ENCODE measurements at regions not wholly inside any gene's neighbourhood (a gene's known extent, or its start where the extent isn't known, plus 50 kb on each side); places are given as distances from the start of the nearest gene placed in this dataset.

DNA sequence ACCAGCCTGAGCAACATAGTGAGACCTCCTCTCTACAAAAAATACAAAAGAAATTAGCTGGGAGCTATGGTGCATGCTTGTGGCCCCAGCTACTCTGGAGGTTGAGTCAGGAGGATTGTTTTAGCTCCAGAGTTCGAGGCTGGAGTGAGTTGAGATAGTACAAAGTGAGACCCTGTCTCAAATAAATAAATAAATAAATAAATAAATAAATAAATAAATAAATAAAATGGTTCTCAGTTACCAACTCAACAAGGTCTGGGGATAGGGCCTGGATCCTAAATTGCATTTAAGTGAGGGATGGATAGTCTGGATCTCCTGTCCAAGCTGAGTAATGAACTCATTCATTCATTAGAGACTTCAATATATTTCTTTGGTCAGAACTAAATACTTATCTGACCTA is 115.7 kb upstream of the IL1RAPL2 start:
- Mint-ChIP-seq H3K36me3 (no peaks in the 10 kb centered on the region), H3K4me1 (no peaks in the 10 kb centered on the region), H3K27ac (no peak overlapping the region), H3K4me3 (no peak overlapping the region), H3K9me3 (no peaks in the 10 kb centered on the region), H3K27me3 (ENCODE audit: low read depth) (no peaks in the 10 kb centered on the region; the same call in 1 of the 2 replicates)
- TF ChIP-seq FOXK1 (CRISPR knock-in tag; IDR thresholded peaks at IDR 0.05) = no peak
- no peak for TF ChIP-seq ETV6 (CRISPR knock-in tag; IDR thresholded peaks at IDR 0.05)
- TF ChIP-seq, protein P1, sequence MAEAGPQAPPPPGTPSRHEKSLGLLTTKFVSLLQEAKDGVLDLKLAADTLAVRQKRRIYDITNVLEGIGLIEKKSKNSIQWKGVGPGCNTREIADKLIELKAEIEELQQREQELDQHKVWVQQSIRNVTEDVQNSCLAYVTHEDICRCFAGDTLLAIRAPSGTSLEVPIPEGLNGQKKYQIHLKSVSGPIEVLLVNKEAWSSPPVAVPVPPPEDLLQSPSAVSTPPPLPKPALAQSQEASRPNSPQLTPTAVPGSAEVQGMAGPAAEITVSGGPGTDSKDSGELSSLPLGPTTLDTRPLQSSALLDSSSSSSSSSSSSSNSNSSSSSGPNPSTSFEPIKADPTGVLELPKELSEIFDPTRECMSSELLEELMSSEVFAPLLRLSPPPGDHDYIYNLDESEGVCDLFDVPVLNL (CRISPR knock-in tag; IDR thresholded peaks at IDR 0.05; ENCODE audit: borderline replicate concordance, low read depth) = no peak
- TF ChIP-seq TCF7 (CRISPR knock-in tag; IDR thresholded peaks at IDR 0.05; ENCODE audit: low read depth) = no peak
- no peak for TF ChIP-seq GTF2I (CRISPR knock-in tag; conservative IDR thresholded peaks at IDR 0.05)
- no peak for TF ChIP-seq FOXJ3 (CRISPR knock-in tag; IDR thresholded peaks at IDR 0.05; ENCODE audit: borderline replicate concordance)
- no peak for TF ChIP-seq RELA (CRISPR knock-in tag; IDR thresholded peaks at IDR 0.05; ENCODE audit: borderline replicate concordance)
- no peak for TF ChIP-seq FOXP1 (CRISPR knock-in tag; IDR thresholded peaks at IDR 0.05; ENCODE audit: borderline replicate concordance)
- TF ChIP-seq, protein P2, sequence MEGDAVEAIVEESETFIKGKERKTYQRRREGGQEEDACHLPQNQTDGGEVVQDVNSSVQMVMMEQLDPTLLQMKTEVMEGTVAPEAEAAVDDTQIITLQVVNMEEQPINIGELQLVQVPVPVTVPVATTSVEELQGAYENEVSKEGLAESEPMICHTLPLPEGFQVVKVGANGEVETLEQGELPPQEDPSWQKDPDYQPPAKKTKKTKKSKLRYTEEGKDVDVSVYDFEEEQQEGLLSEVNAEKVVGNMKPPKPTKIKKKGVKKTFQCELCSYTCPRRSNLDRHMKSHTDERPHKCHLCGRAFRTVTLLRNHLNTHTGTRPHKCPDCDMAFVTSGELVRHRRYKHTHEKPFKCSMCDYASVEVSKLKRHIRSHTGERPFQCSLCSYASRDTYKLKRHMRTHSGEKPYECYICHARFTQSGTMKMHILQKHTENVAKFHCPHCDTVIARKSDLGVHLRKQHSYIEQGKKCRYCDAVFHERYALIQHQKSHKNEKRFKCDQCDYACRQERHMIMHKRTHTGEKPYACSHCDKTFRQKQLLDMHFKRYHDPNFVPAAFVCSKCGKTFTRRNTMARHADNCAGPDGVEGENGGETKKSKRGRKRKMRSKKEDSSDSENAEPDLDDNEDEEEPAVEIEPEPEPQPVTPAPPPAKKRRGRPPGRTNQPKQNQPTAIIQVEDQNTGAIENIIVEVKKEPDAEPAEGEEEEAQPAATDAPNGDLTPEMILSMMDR (IDR thresholded peaks at IDR 0.05) = no peak
- TF ChIP-seq ZNF121 (CRISPR knock-in tag; IDR thresholded peaks at IDR 0.05) = no peak
- TF ChIP-seq MYBL2 (CRISPR knock-in tag; IDR thresholded peaks at IDR 0.05) = no peak
- TF ChIP-seq, protein P3, sequence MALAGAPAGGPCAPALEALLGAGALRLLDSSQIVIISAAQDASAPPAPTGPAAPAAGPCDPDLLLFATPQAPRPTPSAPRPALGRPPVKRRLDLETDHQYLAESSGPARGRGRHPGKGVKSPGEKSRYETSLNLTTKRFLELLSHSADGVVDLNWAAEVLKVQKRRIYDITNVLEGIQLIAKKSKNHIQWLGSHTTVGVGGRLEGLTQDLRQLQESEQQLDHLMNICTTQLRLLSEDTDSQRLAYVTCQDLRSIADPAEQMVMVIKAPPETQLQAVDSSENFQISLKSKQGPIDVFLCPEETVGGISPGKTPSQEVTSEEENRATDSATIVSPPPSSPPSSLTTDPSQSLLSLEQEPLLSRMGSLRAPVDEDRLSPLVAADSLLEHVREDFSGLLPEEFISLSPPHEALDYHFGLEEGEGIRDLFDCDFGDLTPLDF (CRISPR knock-in tag; IDR thresholded peaks at IDR 0.05) = no peak
- TF ChIP-seq EMX1 (CRISPR knock-in tag; IDR thresholded peaks at IDR 0.05) = no peak
- POLR2A ChIA-PET = no interaction called here
- CTCF ChIA-PET = no interaction called here
- ATAC-seq (no peak), DNase-seq (ENCODE audit: low spot score) (no peak)

DNA sequence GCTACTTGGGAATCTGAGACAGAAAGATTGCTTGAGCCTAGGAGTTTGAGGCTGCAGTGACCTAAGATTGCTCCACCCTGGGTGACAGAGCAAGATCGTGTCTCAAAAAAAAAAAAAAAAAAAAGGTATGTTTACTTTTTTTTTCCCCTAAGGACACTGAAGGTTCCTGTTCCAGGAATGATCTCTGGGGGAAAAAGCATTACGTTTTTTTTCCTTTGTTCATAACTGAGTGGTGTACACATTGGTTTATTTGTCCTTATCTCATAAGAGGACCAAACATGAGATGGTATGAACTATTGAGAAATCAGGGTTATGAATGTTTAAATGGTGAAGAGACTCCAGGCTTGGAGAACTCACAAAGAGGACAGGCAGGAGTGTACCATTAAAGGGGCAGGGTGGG is 120.4 kb upstream of the IL1RAPL2 start:
- Mint-ChIP-seq H3K27ac (no peak overlapping the region), H3K27me3 (ENCODE audit: low read depth) (no peaks in the 10 kb centered on the region), H3K9me3 (no peaks in the 10 kb centered on the region), H3K4me1 (no peaks in the 10 kb centered on the region), H3K36me3 (no peaks in the 10 kb centered on the region), H3K4me3 (no peak overlapping the region)
- ATAC-seq (no peak), DNase-seq (ENCODE audit: low spot score) (no peak)
- CTCF ChIA-PET = interaction anchor here (0.7 kb wide), 1 partner anchor 41 kb away, joined by 3 read pairs; no protein-coding TSS in a partner anchor
- POLR2A ChIA-PET = no interaction called here
- TF ChIP-seq RELA (CRISPR knock-in tag; IDR thresholded peaks at IDR 0.05; ENCODE audit: borderline replicate concordance) (no peak), MYBL2 (CRISPR knock-in tag; IDR thresholded peaks at IDR 0.05) (no peak), ETV6 (CRISPR knock-in tag; IDR thresholded peaks at IDR 0.05) (no peak), ZNF396 (CRISPR knock-in tag; IDR thresholded peaks at IDR 0.05; ENCODE audit: borderline replicate concordance) (no peak), ZBTB21 (CRISPR knock-in tag; IDR thresholded peaks at IDR 0.05; ENCODE audit: borderline replicate concordance) (no peak), ZNF232 (CRISPR knock-in tag; IDR thresholded peaks at IDR 0.05) (no peak), TCF7 (CRISPR knock-in tag; IDR thresholded peaks at IDR 0.05; ENCODE audit: low read depth) (no peak), MXD4 (CRISPR knock-in tag; IDR thresholded peaks at IDR 0.05; ENCODE audit: borderline replicate concordance) (no peak), CREM (CRISPR knock-in tag; IDR thresholded peaks at IDR 0.05) (no peak), SMAD3 (CRISPR knock-in tag; IDR thresholded peaks at IDR 0.05; ENCODE audit: borderline replicate concordance) (no peak), CBFB (CRISPR knock-in tag; IDR thresholded peaks at IDR 0.05; ENCODE audit: low read depth) (no peak), NFYB (CRISPR knock-in tag; conservative IDR thresholded peaks at IDR 0.05; ENCODE audit: low read depth) (no peak)
- TF ChIP-seq, protein P4, sequence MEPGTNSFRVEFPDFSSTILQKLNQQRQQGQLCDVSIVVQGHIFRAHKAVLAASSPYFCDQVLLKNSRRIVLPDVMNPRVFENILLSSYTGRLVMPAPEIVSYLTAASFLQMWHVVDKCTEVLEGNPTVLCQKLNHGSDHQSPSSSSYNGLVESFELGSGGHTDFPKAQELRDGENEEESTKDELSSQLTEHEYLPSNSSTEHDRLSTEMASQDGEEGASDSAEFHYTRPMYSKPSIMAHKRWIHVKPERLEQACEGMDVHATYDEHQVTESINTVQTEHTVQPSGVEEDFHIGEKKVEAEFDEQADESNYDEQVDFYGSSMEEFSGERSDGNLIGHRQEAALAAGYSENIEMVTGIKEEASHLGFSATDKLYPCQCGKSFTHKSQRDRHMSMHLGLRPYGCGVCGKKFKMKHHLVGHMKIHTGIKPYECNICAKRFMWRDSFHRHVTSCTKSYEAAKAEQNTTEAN (CRISPR knock-in tag; IDR thresholded peaks at IDR 0.05) = no peak
- TF ChIP-seq, protein P5, sequence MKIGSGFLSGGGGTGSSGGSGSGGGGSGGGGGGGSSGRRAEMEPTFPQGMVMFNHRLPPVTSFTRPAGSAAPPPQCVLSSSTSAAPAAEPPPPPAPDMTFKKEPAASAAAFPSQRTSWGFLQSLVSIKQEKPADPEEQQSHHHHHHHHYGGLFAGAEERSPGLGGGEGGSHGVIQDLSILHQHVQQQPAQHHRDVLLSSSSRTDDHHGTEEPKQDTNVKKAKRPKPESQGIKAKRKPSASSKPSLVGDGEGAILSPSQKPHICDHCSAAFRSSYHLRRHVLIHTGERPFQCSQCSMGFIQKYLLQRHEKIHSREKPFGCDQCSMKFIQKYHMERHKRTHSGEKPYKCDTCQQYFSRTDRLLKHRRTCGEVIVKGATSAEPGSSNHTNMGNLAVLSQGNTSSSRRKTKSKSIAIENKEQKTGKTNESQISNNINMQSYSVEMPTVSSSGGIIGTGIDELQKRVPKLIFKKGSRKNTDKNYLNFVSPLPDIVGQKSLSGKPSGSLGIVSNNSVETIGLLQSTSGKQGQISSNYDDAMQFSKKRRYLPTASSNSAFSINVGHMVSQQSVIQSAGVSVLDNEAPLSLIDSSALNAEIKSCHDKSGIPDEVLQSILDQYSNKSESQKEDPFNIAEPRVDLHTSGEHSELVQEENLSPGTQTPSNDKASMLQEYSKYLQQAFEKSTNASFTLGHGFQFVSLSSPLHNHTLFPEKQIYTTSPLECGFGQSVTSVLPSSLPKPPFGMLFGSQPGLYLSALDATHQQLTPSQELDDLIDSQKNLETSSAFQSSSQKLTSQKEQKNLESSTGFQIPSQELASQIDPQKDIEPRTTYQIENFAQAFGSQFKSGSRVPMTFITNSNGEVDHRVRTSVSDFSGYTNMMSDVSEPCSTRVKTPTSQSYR (CRISPR knock-in tag; IDR thresholded peaks at IDR 0.05) = no peak
- TF ChIP-seq, protein P6, sequence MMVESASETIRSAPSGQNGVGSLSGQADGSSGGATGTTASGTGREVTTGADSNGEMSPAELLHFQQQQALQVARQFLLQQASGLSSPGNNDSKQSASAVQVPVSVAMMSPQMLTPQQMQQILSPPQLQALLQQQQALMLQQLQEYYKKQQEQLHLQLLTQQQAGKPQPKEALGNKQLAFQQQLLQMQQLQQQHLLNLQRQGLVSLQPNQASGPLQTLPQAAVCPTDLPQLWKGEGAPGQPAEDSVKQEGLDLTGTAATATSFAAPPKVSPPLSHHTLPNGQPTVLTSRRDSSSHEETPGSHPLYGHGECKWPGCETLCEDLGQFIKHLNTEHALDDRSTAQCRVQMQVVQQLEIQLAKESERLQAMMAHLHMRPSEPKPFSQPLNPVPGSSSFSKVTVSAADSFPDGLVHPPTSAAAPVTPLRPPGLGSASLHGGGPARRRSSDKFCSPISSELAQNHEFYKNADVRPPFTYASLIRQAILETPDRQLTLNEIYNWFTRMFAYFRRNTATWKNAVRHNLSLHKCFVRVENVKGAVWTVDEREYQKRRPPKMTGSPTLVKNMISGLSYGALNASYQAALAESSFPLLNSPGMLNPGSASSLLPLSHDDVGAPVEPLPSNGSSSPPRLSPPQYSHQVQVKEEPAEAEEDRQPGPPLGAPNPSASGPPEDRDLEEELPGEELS (CRISPR knock-in tag; IDR thresholded peaks at IDR 0.05) = no peak
- TF ChIP-seq, protein P7, sequence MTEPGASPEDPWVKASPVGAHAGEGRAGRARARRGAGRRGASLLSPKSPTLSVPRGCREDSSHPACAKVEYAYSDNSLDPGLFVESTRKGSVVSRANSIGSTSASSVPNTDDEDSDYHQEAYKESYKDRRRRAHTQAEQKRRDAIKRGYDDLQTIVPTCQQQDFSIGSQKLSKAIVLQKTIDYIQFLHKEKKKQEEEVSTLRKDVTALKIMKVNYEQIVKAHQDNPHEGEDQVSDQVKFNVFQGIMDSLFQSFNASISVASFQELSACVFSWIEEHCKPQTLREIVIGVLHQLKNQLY (CRISPR knock-in tag; IDR thresholded peaks at IDR 0.05) = no peak
